Activated CD4-positive, CD25-positive, alpha-beta regulatory T cell treated with anti-CD3 and anti-CD28 coated beads, Interleukin-2, amount 50 U/mL, for 24 hours (primary cell): ENCODE measurements at regions not wholly inside any gene's neighbourhood (a gene's known extent, or its start where the extent isn't known, plus 50 kb on each side); places are given as distances from the start of the nearest gene placed in this dataset.

ENCODE experiments used
- ATAC-seq, 2 donors: fragments of 150-1000 bp; cut with Tn5 transposase; one replicate each; pipeline ENCODE4 v1.10.0; 2021; ENCODE audit warnings: mild to moderate bottlenecking in 1 of 2, moderate library complexity in 1 of 2

DNA sequence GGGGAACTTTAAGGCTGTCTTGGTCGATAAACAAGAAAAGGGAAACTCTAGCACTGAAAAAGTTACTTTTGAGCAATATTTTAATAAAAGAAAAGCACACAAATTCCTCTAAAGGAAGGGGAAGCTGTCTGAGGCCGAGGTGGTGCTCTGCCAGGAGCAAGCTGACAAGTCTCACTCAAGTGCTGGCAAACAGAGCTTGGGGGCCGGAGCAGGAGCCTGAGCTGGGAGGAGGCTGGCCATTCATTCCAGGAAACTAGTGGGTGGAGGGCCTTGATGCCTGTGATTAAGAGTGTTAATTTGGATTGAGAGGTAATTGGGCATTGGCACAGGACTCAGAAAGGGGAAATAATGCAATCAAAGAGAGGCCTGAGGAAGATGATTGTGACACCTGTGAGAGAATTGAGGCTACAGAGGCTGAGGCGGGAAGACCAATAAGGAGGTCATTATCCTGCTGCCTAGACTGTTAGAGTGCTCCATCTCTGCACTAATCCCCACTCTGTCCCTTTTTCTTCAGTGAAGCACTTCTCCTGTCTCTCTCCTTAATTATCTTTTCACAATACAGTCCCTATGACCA, 154.9 kb upstream of the COL1A2 start:
- no peak for ATAC-seq

- ATAC-seq, result no peak
These were observed 153.8 kb upstream of the COL1A2 start for GRCh38 chr7:94240902-94241301.

- ATAC-seq, result no peak
These were observed 153.2 kb upstream of the COL1A2 start for GRCh38 chr7:94241402-94241925.

DNA sequence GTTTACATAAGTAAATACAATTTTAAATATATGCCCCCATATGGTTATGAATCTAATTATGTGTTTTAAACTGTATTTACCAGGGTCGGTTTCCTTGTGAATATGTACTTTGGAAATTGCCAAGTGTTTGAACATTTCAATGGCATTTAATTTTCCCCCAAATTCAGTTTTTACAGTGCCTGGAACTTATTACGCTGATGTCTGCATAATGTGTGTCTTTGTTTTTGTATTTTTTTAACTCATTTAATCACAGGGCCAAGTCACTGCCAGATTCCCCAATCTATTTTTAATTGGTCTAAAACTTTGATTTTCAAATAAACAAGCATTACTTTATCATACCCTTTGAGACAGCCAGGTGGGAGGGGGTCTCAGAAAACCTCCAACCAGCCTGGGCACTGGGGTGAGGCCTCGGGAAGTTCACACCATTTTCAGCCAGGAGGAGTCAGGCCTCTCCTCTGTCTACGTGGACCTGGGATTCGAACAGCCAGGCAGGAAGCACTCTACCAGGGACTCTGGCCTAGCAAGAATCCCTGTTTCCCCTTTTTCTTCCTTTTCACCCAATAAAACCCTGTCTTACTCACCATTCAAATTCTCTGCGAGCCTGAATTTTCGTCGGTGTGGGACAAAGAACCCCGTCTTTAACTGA, 151.5 kb upstream of the COL1A2 start:
- no peak for ATAC-seq

GRCh38 chr7:94244760-94245159, 149.9 kb upstream of the COL1A2 start:
- ATAC-seq, result no peak

- ATAC-seq, result no peak
These were observed 149.2 kb upstream of the COL1A2 start for GRCh38 chr7:94245500-94245899.

GRCh38 chr7:94247970-94248369, 146.7 kb upstream of the COL1A2 start:
- no peak for ATAC-seq

- no peak for ATAC-seq
These were observed 145.1 kb upstream of the COL1A2 start for GRCh38 chr7:94249631-94250030.

DNA sequence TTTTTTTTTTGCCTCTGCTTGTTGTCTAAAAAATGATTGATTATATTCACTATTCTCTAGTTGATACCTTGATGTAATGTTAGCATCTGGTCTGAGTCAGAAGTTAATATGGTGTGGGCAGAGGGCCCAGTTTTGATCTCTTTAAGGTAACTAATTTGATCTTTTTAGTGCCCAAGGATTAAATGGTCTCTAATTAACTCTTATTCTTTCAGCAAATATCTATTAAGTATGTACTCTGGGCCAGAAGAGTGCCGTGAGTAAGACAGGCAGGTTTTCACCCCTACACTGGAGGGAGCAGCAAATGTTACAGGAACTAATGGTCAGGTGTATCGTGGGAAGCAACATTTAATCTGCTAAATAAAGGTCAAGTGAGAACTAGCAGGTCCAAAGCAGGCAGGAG, 144.6 kb upstream of the COL1A2 start:
- no peak for ATAC-seq

- ATAC-seq, result no peak
These were observed 143.7 kb upstream of the COL1A2 start for GRCh38 chr7:94250987-94251386.

- no peak for ATAC-seq
These were observed 142.6 kb upstream of the COL1A2 start for GRCh38 chr7:94252124-94252523.

GRCh38 chr7:94252971-94253370, 141.7 kb upstream of the COL1A2 start:
- ATAC-seq, result no peak

DNA sequence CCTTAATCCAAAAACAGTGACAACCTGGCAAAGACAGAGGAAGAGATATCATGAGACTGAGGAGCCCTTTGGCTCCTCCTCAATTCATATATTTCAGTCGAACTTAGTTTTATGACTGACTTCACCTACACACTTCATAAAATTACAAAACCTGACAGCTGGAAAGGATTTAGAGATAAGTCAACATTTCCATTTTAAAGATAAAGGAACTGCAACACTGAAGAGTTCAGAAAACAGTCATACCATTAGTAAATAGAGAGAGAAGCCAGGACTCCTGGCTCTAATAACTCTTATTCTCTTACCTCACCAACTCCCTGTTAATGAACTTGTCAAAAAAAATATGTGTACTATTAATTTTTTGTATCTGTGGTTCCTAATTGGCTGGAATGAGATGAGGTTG, 141.0 kb upstream of the COL1A2 start:
- ATAC-seq, result no peak

GRCh38 chr7:94258418-94259300, 136.0 kb upstream of the COL1A2 start:
- no peak for ATAC-seq

GRCh38 chr7:94261067-94261466, 133.6 kb upstream of the COL1A2 start:
- no peak for ATAC-seq

GRCh38 chr7:94264756-94265155, 129.9 kb upstream of the COL1A2 start:
- ATAC-seq, result no peak

GRCh38 chr7:94265456-94265855, 129.2 kb upstream of the COL1A2 start:
- no peak for ATAC-seq

GRCh38 chr7:94266238-94266644, 128.5 kb upstream of the COL1A2 start:
- no peak for ATAC-seq

DNA sequence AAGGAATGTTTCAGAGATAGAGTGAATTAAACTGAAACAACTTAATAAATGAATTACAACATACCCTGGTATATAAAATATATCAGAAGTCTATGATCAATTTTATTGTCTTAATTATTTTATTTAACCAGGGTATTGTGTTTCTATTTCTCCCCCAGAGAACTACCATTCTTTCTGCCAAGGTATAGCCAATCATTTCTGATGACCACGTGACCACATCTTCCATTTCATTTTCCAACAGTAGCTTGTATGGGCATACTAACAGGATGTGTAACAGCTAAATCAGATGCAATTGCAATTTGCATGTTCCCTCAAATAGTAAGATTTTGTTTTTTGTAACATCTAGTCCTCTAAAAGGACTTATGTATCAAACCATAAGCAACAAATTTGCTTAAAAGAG, 123.9 kb upstream of the COL1A2 start:
- ATAC-seq, result no peak

DNA sequence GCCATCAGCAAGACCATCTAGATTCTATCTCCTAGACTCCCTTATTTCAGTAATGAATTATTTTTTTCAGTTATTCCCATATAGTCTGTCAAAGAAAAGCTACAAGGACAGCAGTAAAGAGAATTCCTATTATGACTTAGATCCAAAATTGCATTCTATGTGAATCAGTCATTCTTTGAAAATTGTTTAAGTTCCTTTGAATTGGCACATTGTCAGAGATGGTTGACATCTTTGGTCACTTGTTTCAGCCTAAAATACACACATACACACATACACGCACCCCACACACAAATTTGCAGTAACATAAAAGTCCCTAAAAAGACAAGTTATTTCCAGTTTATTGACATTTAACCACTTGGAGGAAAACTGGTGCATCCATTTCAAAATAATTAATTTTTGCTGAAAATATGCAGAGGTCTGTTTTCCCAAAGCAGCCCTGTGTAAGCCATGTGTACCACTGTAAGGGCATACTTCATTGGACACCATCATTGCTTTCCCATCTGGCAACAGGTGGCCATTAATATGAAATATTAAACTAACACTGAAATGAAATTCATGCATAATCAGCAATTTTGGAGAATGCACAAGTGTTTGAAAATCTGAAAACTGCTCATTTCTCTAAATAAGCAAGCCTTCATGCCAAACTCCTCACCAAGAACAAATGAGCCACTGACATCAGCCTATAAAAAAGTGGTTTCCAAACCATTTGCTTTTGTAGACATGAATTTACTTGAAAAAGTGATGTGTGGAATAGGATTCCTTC, 121.7 kb upstream of the COL1A2 start:
- ATAC-seq, result no peak

DNA sequence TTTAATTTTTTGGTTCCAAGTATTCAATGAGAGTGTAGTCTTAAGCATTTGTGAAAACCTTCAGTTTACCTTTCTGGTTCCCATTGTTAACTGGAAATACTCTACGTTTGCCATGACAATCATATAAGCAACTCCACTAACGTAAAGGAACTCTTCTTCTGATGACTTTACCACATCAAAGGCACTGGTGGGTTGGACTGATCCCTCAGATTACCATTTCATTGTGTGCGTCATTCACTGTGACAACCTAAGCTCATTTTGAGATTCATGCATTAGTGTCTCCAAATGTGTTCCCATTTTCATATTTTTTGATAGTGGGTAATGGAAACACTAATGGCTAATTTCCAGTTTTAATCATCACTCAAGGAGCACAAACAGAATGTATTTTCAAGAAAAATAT, 119.9 kb upstream of the COL1A2 start:
- ATAC-seq, result no peak

DNA sequence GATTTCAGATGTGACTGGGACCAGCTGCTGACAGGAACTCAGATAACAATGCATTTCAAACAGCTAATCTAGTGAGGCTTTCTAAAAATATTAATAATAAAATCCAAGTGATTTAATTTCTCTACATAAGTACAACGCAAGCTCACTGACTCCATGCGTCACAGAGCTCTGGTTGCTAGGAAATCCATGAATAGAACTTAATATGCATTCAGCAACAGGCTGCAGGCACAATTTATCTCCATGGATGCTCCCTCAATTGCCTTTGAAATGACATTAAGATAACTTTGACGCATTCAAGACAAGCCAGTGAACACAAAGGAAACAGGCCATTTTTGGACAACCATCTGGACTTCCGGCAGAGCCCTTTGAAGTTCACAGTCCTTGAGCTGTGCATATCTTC, 118.7 kb upstream of the COL1A2 start:
- ATAC-seq, result no peak

GRCh38 chr7:94276795-94277194, 117.9 kb upstream of the COL1A2 start:
- no peak for ATAC-seq
